K562 (cell line): ENCODE measurements at regions not wholly inside any gene's neighbourhood (a gene's known extent, or its start where the extent isn't known, plus 50 kb on each side); places are given as distances from the start of the nearest gene placed in this dataset.
A peak's percentile ranks its signal among the peaks of the same experiment; 100 is the strongest.

Experiments used
- ATAC-seq: fragments of 200-7000 bp; cut with Tn5 transposase; 3 replicates; pipeline ENCODE4 v1.9.1; 2020; ENCODE audit warnings: moderate library complexity
- BruUV-seq: library from RNA; stranded (reverse); fragments of 400-500 nt; replicated peaks from 2 replicates; lab custom pipeline; 2021; lab: Mats Ljungman, UMichigan
- CTCF ChIA-PET: fragments of 300-600 bp; formaldehyde crosslinking; extraction: SDS; loops from one replicate; lab custom pipeline; 2021; ENCODE audit warnings: low intra/inter-chr PET ratio; lab: Yijun Ruan, JAX
- POLR2A ChIA-PET: fragments of 300-600, 350-650 bp; sonication (Branson Sonifier 250); formaldehyde crosslinking; extraction: SDS; loops from one replicate; lab custom pipeline; 2021; ENCODE audit warnings: antibody characterized with exemption, inconsistent platforms; lab: Yijun Ruan, JAX
- DNase-seq, 4 experiments: peaks; one replicate each; pipeline versions ENCODE4 v3.0.0 to v3.0.0-alpha.2; 2011 to 2018; ENCODE audit warnings: low spot score in 3 of 4, mixed read lengths in 3 of 4; ENCODE audit errors: extremely low read depth in 1 of 4
- FAIRE-seq: peaks from 2 replicates; lab custom pipeline; 2011; peaks lifted over from hg19 to GRCh38; lab: Jason Lieb, UNC
- H2AFZ ChIP-seq: 2 replicates; pipeline ENCODE4 v1.6.0; 2011; ENCODE audit warnings: low read depth, low read length, control low read depth, inconsistent platforms
- H3K27ac ChIP-seq: fragments of 200-600 bp; 3 replicates; pipeline ENCODE4 v1.8.0; 2011; ENCODE audit warnings: low read depth, mild to moderate bottlenecking, control low read depth, inconsistent platforms, low read length, moderate library complexity, mixed read lengths; ENCODE audit errors: extremely low read depth
- H3K27me3 ChIP-seq, 2 experiments: fragments of 300-600 bp in 1 of 2; 2 replicates in 1 of 2; 3 replicates in 1 of 2; pipeline versions ENCODE4 v1.6.0 to v1.8.0; 2011; ENCODE audit warnings: inconsistent platforms in 2 of 2, low read length in 2 of 2, mild to moderate bottlenecking in 1 of 2, mixed read lengths in 1 of 2, moderate library complexity in 1 of 2; ENCODE audit not compliant: control insufficient read depth in 2 of 2, insufficient read depth in 2 of 2
- H3K36me3 ChIP-seq: fragments of 300-600 bp; 3 replicates; pipeline ENCODE4 v1.8.0; 2011; ENCODE audit warnings: mild to moderate bottlenecking, low read length, inconsistent platforms; ENCODE audit not compliant: control insufficient read depth, insufficient read depth
- H3K4me1 ChIP-seq, 2 experiments: fragments of 200-600 bp in 1 of 2; replicated peaks in 1 of 2; 2 replicates in 1 of 2; 3 replicates in 1 of 2; pipeline versions ENCODE4 v1.5.1 to v1.8.0; 2011; ENCODE audit warnings: inconsistent platforms in 2 of 2, low read length in 2 of 2, mild to moderate bottlenecking in 1 of 2, mixed read lengths in 1 of 2, moderate library complexity in 1 of 2; ENCODE audit not compliant: control insufficient read depth in 2 of 2, insufficient read depth in 2 of 2
- H3K4me2 ChIP-seq: 2 replicates; pipeline ENCODE4 v1.6.1; 2011; ENCODE audit warnings: low read length, control low read depth, inconsistent platforms, mixed read lengths; ENCODE audit not compliant: insufficient read depth
- H3K4me3 ChIP-seq: fragments of 200-600 bp; sonication (generic), shearing (Covaris generic); 2 replicates; pipeline ENCODE4 v1.5.1; 2016; ENCODE audit warnings: control low read depth, inconsistent platforms
- H3K79me2 ChIP-seq: fragments of 200-600 bp; 3 replicates; pipeline ENCODE4 v1.8.0; 2011; ENCODE audit warnings: low read length, inconsistent platforms; ENCODE audit not compliant: control insufficient read depth, insufficient read depth
- H3K9ac ChIP-seq, 2 experiments: 2 replicates each; pipeline versions ENCODE4 v1.6.0 to v1.6.1; 2011; ENCODE audit warnings: low read depth in 2 of 2, low read length in 2 of 2, control low read depth in 1 of 2, inconsistent platforms in 1 of 2, mild to moderate bottlenecking in 1 of 2, mixed read lengths in 1 of 2; ENCODE audit not compliant: insufficient read depth in 1 of 2
- H3K9me1 ChIP-seq: one replicate; pipeline ENCODE4 v1.6.0; 2011; ENCODE audit warnings: inconsistent platforms, mild to moderate bottlenecking, low read length, moderate library complexity; ENCODE audit not compliant: control insufficient read depth, insufficient read depth
- H3K9me3 ChIP-seq: replicated peaks from 2 replicates; pipeline ENCODE4 v1.5.1; 2011; ENCODE audit warnings: low read depth, low read length, inconsistent platforms; ENCODE audit not compliant: control insufficient read depth, insufficient read depth
- H4K20me1 ChIP-seq: replicated peaks from 2 replicates; pipeline ENCODE4 v1.6.1; 2011; ENCODE audit warnings: low read length, inconsistent platforms, mixed read lengths; ENCODE audit not compliant: control insufficient read depth, insufficient read depth
- DDX20 ChIP-seq: fragments of 450-650 bp; IDR thresholded peaks from 2 replicates; pipeline ENCODE4 v1.6.1; 2016; ENCODE audit warnings: missing genetic modification characterization, low read depth, mild to moderate bottlenecking, missing compliant biosample characterization, moderate library complexity
- SMARCA4 ChIP-seq: fragments of 450-650 bp; IDR thresholded peaks from 2 replicates; pipeline ENCODE4 v1.6.1; 2016
- TAF15 ChIP-seq: fragments of 200-400 bp; formaldehyde crosslinking; IDR thresholded peaks from 2 replicates; pipeline ENCODE4 v1.6.1; 2017; ENCODE audit warnings: mild to moderate bottlenecking, low read depth, low read length, moderate library complexity
- TRIM28 ChIP-seq: fragments of 450-650 bp; IDR thresholded peaks from 2 replicates; pipeline ENCODE4 v1.6.1; 2017
- WGBS: fragments of 100-300 bp; shearing (Covaris generic); methylation state at CpG from one replicate; pipeline ENCODE4 v1.1.6; 2016; ENCODE audit warnings: low coverage, mixed read lengths; ENCODE audit not compliant: insufficient coverage; ENCODE audit errors: missing lambda C conversion rate; 5-methylcytosine and 5-hydroxymethylcytosine counted together
- in situ Hi-C: fragments of 300-500 bp; cut with MboI; formaldehyde crosslinking; loops from 4 replicates; pipeline ENCODE4 v1.15.0; 2018; ENCODE audit warnings: inconsistent platforms, mixed read lengths
- intact Hi-C: fragments of 100-400 bp; cut with micrococcal nuclease; formaldehyde crosslinking; loops from 2 replicates; pipeline ENCODE4 v1.14.2; 2022
- TF ChIP-seq, protein P1 (sequence below), 2 experiments: IDR thresholded peaks; 2 replicates each; pipeline ENCODE4 v1.6.1; 2012; ENCODE audit warnings: improper control_type of control experiment in 2 of 2, low read depth in 2 of 2, low read length in 2 of 2, borderline replicate concordance in 1 of 2
- TF ChIP-seq, protein P2 (sequence below), 3 experiments: IDR thresholded peaks in 2 of 3; conservative IDR thresholded peaks in 1 of 3; 2 replicates each; pipeline ENCODE4 v1.5.1; 2011 to 2012; ENCODE audit warnings: low read length in 3 of 3, mild to moderate bottlenecking in 3 of 3, control low read depth in 2 of 3, improper control_type of control experiment in 1 of 3, inconsistent platforms in 1 of 3, low read depth in 1 of 3, mixed read lengths in 1 of 3, moderate library complexity in 1 of 3; ENCODE audit not compliant: insufficient read depth in 2 of 3

DNA sequence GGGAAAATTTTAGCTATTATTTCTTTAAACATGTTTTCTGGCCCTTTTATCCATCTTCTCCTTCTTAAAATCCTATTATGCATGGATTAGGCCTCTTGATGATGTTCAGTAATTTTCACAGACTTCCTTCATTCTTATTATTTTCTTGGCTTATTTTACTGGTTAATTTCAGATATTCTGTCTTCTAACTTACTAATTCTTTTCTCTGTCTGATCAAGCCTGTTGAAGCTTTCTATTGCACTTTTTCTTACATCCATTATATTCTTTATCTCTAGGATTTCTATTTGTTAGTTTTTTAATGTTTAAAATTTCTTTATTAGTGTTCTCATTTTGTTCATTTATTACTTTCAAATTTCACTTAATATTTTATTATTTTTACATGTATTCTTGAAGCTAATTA lies 105.3 kb upstream of the GALNT13 start:
- TF ChIP-seq TAF15, result no peak
- peak; percentile 77; the same call in 1 of the 2 replicates for TF ChIP-seq TRIM28
- TF ChIP-seq, protein P1, sequence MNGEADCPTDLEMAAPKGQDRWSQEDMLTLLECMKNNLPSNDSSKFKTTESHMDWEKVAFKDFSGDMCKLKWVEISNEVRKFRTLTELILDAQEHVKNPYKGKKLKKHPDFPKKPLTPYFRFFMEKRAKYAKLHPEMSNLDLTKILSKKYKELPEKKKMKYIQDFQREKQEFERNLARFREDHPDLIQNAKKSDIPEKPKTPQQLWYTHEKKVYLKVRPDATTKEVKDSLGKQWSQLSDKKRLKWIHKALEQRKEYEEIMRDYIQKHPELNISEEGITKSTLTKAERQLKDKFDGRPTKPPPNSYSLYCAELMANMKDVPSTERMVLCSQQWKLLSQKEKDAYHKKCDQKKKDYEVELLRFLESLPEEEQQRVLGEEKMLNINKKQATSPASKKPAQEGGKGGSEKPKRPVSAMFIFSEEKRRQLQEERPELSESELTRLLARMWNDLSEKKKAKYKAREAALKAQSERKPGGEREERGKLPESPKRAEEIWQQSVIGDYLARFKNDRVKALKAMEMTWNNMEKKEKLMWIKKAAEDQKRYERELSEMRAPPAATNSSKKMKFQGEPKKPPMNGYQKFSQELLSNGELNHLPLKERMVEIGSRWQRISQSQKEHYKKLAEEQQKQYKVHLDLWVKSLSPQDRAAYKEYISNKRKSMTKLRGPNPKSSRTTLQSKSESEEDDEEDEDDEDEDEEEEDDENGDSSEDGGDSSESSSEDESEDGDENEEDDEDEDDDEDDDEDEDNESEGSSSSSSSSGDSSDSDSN (IDR thresholded peaks at IDR 0.05; ENCODE audit: borderline replicate concordance in 1 of 2, low read depth in 2 of 2, low read length in 2 of 2), result no peak
- ChIA-PET POLR2A (no interaction called here), CTCF (no interaction called here)
- no peaks in the 10 kb centered on the region for H4K20me1 ChIP-seq
- no TSS peak for BruUV-seq
- FAIRE-seq, result no peak
- no peaks in the 10 kb centered on the region for H3K79me2 ChIP-seq
- no peak overlapping the region for H2AFZ ChIP-seq
- H3K4me2 ChIP-seq, result no peak overlapping the region
- H3K36me3 ChIP-seq, result no peaks in the 10 kb centered on the region
- H3K9me1 ChIP-seq, result no peaks in the 10 kb centered on the region
- no peaks in the 10 kb centered on the region for H3K27me3 ChIP-seq
- no peak overlapping the region for H3K4me3 ChIP-seq
- in situ Hi-C loops, result no loop called here
- peaks cover 5% of the 10 kb centered on the region for H3K9me3 ChIP-seq
- no peak overlapping the region for H3K9ac ChIP-seq
- intact Hi-C loops, result no loop called here
- H3K4me1 ChIP-seq, result no peaks in the 10 kb centered on the region
- ATAC-seq, result no peak
- H3K27ac ChIP-seq, result no peak overlapping the region
- DNase-seq, result no peak

DNA sequence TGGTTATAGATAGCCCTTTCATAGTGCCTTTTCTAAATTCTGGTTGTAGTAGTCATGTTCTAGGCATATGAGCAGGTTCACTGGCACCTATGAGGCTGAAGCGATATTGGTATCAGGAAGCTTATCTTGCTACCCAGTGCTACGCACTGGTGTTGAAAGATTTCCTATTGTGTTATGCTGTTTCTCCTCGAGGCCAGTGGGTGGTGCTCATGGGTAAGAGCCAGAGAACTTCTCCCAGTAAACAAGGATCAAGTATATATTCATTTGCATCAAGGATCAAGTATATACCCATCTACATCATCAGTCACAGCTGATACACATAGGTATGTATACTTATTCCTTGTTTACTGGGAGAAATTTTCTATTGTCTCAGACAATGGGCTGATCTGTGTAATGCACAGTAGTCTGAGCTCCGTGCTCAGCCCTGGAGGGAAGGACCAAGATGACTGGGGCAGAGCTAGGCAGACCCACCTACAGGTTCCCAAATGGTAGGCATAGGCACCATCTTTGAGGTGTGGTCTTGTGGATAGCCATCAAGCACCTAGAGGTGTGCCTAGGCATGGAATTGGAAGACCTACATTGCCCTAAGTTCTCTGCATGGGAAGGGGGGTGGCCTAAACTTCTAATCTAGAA lies 101.2 kb upstream of the GALNT13 start:
- ATAC-seq, result no peak
- Histone ChIP-seq H3K4me1 (no peaks in the 10 kb centered on the region), H3K4me2 (no peak overlapping the region), H3K36me3 (no peaks in the 10 kb centered on the region), H3K27me3 (no peaks in the 10 kb centered on the region), H3K27ac (no peak overlapping the region), H3K9me1 (no peaks in the 10 kb centered on the region), H2AFZ (no peak overlapping the region), H3K9me3 (peaks cover 5% of the 10 kb centered on the region; the same call in 1 of the 2 replicates), H3K79me2 (no peaks in the 10 kb centered on the region), H3K4me3 (no peak overlapping the region), H4K20me1 (no peaks in the 10 kb centered on the region), H3K9ac (no peak overlapping the region)
- WGBS, result 6% methylated on average over 4 of the region's 4 CpGs
- ChIA-PET CTCF (no interaction called here), POLR2A (no interaction called here)
- intact Hi-C loops, result no loop called here
- FAIRE-seq, result no peak
- in situ Hi-C loops, result no loop called here
- no peak for DNase-seq
- TF ChIP-seq SMARCA4, result no peak
- TF ChIP-seq, protein P2, sequence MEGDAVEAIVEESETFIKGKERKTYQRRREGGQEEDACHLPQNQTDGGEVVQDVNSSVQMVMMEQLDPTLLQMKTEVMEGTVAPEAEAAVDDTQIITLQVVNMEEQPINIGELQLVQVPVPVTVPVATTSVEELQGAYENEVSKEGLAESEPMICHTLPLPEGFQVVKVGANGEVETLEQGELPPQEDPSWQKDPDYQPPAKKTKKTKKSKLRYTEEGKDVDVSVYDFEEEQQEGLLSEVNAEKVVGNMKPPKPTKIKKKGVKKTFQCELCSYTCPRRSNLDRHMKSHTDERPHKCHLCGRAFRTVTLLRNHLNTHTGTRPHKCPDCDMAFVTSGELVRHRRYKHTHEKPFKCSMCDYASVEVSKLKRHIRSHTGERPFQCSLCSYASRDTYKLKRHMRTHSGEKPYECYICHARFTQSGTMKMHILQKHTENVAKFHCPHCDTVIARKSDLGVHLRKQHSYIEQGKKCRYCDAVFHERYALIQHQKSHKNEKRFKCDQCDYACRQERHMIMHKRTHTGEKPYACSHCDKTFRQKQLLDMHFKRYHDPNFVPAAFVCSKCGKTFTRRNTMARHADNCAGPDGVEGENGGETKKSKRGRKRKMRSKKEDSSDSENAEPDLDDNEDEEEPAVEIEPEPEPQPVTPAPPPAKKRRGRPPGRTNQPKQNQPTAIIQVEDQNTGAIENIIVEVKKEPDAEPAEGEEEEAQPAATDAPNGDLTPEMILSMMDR (IDR thresholded peaks at IDR 0.05 in 2 of 3, conservative IDR thresholded peaks at IDR 0.05 in 1 of 3; ENCODE audit: insufficient read depth in 2 of 3, low read depth in 1 of 3, low read length in 3 of 3), result 0 out of 6 replicates have a peak, but pooled peaks of 1 of the 3 experiments have one; percentile 6
- TF ChIP-seq DDX20 (tag), result no peak
- no TSS peak for BruUV-seq
